ENCODE measurements at regions not wholly inside any gene's neighbourhood (a gene's known extent, or its start where the extent isn't known, plus 50 kb on each side); places are given as distances from the start of the nearest gene placed in this dataset.

DNA sequence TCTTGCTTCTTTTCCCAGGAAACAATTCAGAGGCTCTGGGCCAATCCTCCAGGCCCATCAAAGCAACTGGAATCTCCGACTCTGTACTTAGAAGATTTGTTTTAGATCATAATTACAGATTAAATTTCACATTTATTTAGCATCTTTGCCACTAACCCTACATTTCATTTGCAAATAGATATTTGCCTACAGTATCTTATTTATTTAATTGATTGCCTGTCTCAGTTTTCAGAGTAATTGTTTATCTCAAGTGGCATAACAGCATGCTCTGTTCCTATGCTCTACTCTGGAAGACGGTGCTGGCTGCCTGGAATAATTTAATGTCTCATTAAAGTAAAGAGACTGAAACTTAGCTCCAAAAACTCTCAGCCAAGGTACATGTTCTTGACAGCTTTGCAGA is 213.4 kb downstream of the HNMT start:
- DNase-seq: no peak

DNA sequence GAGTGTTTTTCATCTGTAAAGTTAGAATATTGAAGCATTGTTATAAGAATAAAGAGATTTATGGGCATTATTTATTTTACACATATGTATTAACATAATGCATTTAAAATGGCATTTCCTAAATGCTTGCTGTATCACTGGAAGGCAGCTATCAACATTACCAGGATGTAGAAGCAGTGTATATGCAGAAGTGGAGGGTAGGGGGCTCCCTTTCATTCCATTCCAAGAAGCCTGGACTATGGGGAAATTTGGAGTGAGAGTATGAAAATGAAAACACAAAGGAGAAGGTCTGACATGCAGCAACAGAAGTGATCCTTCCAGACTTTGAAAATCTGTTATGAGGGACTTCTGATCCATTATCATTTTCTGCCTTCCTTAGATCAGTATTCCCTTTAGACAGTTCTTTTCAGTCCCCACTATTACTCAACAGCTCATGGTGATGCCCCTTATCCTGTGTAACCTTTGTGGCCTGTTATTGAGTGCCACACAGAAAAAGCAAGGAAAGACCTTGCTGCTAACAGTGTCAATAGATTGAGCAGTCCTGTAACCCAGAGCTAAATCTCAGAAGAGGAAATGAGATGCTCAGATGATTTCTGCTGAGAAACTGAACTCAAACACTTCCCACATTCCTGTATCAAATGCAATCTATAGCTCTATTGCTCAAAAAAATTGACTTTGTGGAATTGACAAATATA is 216.6 kb downstream of the HNMT start:
- DNase-seq: peak; percentile 18

DNA sequence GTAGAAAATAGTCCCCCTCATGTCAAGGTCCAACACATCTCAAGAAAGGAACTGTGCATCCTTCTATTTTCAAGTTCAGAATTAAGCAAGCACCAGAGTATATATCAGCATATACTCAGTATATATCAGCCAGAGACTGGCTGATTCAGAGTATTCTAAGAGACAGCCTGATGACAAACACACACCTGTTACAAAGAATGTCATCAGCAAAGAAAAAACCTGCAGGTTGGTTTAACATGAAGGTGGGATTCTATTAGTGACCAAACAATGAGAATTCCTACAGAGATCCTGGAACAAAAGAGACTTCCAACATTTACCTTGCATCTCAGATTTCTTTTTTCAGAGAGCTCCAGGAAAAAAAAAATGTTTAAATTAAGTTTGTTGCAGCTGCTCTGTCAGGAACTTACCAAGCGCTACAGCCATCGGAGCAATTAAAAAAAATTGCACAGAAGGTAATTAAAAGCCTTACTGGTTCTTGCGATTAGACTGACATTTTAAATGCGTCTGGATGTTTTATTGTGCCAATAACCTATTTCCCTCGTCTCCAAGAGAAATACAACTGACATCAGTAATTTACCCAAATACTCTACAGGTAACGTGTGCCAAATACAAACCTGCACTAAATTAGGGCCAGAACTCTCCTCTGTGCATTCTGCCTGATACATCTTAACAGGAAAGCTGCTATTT is 218.1 kb downstream of the HNMT start:
- DNase-seq: peak; percentile 46

DNA sequence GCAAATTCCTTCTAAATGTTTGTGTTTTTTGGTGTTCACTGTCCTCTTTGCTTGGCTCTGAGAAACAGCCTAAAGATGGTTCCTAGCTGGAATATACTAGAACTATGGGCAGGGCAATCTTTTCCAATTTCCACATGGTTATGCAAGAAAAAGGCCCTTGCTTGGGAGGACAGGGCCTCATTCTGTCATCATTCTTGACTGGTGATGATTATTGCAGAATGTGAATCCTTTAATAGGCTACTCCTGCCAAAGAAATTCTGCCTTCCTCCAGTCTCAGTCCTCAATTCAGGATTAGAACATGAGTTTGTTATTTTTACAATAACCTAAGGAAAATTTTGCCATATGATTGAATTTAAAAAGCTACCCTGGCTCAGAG is 218.7 kb downstream of the HNMT start:
- DNase-seq: no peak

DNA sequence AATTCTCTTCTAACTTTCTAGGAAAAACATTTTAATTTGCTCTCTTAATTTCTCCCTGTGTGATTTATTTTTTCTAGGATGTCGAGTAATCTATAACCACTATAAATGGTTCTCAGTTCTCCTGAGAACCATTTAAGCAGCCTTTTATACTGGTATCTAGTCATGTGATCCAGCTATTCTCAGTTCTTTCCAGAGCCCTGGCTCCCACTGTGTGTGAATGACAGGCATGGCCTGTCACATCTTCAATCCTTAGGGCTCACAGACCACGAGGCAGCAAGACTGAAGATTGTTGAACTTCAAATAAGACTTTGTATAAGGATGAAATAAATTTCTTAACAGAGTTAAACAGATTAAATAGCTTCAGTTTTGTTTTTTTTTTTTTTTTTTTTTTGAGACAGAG is 219.4 kb downstream of the HNMT start:
- DNase-seq: no peak

DNA sequence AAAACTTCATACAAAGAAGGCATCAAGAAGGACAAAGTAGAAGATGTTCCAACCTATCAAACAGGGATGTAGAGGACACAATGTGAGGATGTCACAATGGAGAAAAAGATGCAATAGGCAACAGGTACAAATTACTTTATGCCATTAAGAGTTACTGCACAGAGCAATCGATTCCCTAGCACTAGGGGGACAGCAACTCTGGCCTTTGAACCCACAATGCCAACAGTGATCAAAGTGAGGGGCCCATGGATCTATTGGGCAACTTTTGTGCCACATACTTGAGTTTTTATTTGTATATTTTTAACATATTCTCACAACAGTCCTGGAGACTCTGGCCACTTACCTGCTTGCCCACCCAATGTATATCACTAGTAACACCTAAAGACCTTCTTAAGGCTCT is 220.2 kb downstream of the HNMT start:
- no peak for DNase-seq

DNA sequence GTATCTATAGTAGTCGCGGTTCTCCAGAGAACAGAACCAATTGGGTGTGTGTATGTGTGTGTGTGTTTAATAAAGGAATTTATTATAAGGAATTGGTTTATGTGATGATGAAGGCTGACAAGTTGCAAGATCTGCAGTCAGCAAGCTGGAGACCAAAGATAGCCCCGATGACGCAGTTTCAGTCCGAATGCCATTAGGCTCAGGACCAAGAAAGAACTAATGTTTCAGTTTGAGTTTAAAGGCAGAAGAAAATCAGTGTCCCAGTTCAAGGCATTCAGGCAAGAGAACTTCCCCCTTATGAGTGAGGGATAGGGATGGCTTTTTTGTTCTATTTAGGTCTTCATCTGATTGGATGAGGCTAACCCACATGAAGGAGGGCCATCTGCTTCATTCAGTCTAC is 221.6 kb downstream of the HNMT start:
- no peak for DNase-seq

GRCh38 chr2:138187221-138187620 is 222.9 kb downstream of the HNMT start:
- no peak for DNase-seq

- DNase-seq: no peak
Observed at GRCh38 chr2:138190999-138191398, 226.7 kb downstream of the HNMT start.

- DNase-seq: no peak
Observed at GRCh38 chr2:138193416-138194213, 229.3 kb downstream of the HNMT start.

DNA sequence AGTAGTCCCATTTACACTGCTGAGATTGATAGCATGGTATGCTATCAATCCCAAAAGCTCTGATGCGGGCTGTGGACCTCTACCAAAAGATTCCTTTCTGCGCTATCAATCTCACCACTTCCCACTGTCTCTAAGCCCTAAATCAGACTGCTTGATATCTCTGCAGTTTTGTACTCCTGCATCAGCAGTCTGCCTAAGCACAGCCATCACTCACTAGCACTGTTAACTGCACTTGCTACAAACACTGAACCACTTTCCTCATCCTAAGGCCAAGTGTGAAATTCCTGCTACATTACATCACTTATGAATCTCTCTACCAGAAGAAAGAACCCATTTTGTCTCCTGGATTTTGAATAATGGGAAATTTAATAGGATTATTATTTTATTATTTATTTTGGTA is 237.0 kb downstream of the HNMT start:
- DNase-seq: no peak

DNA sequence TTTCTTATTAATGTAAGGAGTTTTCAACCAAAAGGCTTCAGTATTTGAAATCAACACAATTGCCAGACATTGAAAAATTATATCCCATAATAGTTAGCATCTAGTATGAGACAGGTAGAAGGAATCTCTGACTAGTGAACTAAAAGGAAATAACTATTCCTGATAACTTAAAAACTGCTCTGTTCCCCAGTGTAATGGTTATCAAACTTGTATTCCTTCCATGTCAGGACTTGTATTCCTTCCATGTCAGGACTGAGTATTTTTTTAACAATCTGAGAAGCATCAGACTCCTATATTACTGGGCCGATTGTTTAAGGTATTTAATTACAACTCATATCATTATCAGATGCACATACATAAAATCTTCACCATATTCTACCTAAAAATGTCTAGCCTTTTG is 238.5 kb downstream of the HNMT start:
- no peak for DNase-seq

DNA sequence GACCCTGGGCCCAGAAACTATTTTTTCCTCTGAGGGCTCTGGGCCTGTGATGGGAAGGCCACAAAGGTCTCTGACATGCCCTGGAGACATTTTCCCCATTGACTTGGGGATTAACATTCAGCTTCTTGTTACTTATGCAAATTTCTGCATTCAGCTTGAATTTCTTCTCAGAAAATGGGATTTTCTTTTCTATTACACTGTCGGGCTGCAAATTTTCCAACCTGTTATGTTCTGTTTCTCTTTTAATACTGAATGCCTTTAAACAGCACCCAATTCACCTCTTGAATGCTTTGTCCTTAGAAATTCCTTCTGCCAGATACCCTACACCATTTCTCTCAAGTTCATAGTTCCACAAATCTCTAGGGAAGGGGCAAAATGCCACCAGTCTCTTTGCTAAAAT is 241.0 kb downstream of the HNMT start:
- DNase-seq: no peak

GRCh38 chr2:138207074-138207930 is 243.0 kb downstream of the HNMT start:
- no peak for DNase-seq

- no peak for DNase-seq
Observed at GRCh38 chr2:138209009-138209408, 244.7 kb downstream of the HNMT start.

GRCh38 chr2:138210487-138210886 is 246.2 kb downstream of the HNMT start:
- DNase-seq: no peak

- no peak for DNase-seq
Observed at GRCh38 chr2:138212434-138212833, 248.2 kb downstream of the HNMT start.

GRCh38 chr2:138213084-138213483 is 248.8 kb downstream of the HNMT start:
- DNase-seq: no peak

- DNase-seq: no peak
Observed at GRCh38 chr2:138213624-138214023, 249.4 kb downstream of the HNMT start.

GRCh38 chr2:138215958-138216357 is 251.7 kb downstream of the HNMT start:
- DNase-seq: no peak

DNA sequence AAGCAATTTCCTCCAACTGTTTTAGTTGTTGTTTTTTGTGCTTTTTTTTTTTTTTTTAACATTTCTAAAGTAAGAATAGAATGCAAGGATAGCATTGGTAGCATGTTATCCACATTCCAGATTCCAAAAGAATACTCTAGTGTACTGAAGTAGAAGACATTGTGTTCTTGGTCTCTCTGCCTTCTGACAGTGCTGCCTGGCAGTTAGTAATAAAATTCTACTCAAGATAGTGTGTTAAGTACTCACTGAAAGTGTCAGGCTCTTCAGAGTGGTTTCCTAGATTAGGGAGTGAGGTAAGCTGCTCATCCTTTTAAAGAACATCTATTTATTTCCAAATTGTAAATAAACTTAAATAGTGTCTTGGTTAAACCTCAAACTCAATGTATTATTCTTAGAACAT is 253.7 kb downstream of the HNMT start:
- DNase-seq: no peak

DNA sequence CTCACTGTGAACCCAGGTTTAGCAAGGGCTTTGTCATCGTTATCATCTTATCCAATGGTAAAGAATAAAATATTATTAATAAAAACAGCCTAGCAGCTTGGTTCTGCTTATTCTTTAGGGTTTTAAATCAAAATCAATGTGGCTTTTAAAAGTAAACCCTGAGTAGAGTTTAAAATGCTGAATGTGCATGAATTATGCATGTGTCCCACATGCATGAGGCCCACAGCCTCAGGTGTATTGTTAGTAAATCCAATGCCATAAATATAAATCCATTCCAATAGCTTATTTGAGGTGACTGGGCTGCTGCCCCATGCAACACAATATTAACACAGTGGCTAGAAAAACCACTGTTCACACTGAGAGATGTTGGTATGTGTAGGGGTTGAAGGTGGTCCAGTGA is 254.1 kb downstream of the HNMT start:
- no peak for DNase-seq

DNA sequence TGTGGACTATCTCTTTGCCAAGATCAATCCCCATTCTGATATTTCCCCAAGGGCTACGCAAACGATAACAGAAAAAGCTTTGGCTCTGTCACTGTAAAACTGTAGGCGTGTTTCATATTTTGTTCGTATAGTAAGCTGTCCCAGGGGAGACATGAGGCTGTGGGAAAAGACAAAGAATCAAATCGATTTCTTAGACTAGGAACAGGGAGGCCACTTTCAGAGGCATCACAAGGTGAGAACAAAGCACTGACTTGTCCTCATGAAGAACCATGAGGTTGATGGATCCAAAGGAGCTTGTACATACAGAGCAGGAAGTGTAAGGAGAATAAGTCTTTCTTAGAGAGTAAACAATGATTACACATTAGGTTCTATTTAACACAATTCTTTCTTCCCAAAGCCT is 255.7 kb downstream of the HNMT start:
- no peak for DNase-seq

Data from NCI-H1694 treated with DMSO at 0.1 percent for 48 hours (cell line).